ENCODE measurements at regions not wholly inside any gene's neighbourhood (a gene's known extent, or its start where the extent isn't known, plus 50 kb on each side); places are given as distances from the start of the nearest gene placed in this dataset.

DNA sequence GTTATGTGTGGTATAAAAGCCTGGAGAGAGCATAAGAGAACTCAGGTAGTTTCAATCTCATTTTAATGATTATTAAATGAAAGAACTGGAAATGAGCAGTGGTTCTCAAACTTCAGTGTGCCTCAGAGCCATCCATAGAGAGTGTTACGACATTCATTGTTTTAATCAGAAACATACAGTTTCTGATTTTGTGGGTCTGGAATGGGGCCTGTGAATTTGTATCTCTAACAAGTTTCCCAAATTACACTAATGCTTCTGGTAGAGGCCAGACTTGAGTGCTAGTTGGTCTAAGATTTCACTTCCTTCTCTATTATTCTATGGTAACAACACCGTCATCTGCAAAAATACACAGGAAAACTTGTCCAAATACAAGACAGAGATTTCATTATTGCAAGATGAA, 292.0 kb upstream of the NECTIN3 start:
- no peak for DNase-seq

DNA sequence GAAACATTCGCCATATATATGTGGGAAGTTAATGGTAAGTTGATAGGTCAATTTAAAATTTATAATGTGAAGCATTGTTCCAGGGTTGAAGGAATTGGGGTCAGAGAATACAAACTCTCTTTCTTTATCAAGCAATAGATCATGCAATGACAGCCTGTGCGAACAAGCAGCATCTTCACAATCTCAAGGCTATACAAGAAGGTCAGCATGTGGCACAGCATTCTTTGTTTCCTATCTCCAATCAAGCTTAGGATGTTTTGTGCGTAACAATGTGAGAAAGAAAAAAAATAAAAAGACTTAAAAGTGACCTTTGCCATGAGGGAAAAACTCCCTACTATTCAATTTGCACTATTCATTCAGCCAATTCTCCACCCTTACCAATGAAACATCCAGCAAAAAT, 288.1 kb upstream of the NECTIN3 start:
- DNase-seq: no peak

DNA sequence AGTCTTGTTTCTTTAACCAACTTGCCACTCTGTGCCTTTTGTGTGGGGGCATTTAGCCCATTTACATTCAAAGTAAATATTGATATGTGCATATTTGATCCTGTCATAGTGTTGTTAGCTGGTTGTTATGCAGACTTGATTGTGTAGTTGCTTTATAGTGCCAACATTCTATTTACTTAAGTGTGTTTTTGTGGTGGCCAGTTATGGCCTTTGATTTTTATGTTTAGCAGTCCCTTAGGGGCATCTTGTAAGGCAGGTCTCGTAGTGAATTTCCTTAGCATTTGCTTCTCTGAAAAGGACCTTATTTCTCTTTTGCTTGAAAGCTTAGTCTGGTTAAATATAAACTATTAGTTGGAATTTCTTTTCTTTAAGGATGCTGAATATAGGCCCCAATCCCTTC, 282.8 kb upstream of the NECTIN3 start:
- no peak for DNase-seq

DNA sequence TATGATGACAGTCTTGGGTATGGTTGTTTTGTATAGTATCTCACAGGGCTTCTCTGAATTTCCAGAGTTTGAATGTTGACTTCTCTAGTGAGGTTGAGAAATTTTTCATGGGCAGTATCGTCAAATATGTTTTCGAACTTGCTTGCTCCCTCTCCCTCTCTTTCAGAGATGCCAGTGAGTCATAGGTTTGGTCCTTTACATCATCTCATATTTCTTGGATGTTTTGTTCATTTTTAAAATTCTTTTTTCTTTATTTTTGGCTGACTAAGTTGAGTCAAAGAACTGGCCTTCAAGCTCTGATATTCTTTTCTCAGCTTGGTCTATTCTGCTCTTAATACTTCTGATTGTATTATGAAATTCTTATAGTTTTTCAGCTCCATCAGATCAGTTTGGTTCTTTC, 282.3 kb upstream of the NECTIN3 start:
- no peak for DNase-seq

DNA sequence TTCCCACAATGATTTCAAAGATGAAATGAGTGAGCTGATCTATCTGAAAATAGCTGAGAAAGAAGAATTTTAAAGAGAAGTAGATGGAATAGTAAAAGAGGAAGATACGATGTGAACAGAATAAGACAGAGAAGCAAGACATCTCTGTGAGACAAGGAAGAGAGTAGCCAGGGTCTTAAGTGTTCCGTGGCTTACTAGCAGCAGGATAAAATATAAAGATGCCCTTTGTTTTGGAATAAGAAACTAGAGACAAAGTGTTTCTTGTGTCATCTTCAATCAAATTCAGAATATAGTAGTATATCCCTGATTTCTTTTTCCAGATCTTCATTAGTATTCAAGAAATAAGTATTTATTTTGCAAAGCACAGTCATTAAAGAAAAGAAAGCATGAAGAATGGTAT, 281.0 kb upstream of the NECTIN3 start:
- no peak for DNase-seq

DNA sequence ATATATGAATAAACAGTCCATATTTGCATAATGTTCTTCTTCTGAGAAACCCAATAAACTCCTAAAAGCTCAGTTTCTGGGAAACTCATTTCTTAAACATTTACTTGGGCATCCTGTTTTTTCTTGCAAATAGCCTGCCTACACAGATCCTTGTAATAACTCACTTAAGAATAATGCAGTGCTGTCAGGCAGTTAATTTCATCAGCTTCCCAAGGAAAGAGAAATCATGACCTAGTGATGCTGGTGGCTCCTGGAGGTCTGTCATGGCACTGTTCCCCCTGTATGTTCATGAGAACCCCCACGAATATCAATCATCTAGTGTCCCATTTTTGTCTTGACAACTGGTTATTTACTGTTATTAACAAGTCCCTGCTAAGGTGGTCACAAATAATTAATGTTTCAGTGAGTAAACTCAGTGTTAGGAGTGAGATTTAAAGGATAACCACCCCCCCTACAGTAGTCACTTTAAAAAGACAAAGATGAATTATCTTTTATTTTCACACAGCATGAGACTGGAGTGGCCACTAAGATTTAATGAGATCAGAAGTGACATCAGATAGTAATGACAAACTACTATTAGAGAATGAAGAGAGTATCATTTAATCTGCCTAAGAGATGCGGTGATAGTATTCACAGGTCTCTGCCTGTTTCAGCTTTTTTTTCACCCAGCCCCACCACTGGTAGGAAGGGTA, 279.5 kb upstream of the NECTIN3 start:
- DNase-seq: no peak

DNA sequence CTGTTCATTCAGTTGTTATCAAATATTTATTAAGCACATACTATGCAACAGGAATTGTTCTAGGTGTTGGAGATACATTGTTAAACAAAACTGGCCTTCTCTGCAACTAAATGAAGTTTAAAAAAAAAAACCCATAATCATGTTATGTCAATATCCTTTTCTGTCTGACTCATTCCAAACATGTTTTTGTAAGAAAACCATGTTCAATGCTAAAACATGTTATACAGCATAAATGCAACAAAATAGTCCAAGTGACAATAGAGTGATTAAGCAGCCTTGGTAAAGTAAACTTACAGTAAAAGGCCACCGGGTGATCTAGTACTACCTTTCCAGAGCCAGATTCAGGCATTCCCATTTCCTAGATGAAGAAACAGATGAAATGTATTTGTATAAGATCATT, 278.0 kb upstream of the NECTIN3 start:
- no peak for DNase-seq

DNA sequence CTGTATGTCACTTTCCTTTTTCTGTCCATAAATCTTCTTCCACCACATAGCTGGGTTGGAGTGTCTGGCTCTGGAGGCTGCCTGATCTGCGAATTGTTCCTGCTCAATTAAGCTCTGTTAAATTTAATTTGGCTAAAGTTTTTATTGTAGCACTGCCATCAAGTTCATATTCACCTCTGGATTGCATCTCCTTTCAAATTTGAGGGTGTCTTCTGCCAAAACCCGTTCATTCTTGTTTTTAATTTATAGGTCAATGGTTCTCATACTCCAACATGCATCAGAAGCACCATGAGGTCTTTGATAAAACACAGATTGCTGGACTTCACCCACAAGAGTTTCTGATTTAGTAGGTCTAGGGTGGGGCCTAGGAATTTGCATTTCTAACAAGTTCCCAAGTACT, 276.5 kb upstream of the NECTIN3 start:
- no peak for DNase-seq

DNA sequence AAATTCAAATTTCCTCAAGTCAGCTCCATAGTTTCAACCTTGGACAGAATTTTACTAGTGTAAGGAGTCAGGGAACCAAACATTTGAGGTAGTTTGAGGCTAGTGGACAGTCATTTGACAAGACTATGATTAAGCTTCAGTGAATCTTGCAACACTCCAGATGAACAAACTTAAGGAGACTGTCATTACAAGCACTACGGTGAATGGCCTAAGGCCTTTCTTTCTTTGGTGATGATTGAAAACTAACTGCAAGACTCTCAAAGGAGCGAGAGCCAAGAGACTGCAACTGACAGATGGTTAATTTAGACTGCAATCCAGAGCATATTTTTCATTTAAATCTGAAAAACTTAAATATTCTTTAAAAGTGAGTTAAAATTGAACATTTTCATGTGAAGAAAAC, 272.3 kb upstream of the NECTIN3 start:
- DNase-seq: no peak

DNA sequence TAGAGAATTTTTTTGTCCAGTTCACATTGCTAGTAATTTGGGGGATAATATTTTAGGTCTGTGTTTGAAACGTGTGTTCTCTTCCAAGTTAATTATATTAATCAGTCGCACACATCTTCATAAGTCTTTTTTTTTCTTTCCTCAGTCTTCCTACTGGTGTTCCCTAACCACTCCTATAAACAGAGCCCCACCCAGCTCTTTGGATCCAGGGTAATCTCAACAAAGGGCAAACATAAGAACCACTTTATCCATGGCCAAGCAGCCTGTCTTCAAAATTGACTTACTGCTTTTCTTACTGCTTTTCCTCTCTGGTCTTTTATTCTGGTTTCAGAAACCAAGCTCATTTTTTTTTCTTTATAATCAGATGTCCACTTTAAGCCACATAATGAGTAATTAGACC, 266.8 kb upstream of the NECTIN3 start:
- no peak for DNase-seq

DNA sequence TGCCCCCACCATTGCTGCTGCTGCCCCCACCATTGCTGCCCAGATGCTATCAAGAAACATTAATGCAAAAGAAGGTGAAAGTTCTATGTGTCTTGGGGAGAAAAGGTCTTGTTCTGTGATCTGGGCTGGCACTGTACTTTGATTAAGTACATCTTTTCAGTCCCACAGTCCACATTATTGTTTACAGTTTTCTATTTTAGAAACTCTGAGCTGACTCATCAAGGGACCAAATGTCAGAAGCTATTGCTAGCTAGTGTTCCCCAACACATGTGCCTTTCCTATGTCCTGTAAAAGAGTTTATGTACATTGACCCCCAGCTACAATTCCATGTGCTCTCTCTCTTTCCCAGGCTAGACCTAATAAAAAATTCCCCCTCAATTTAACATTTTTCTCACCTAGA, 264.7 kb upstream of the NECTIN3 start:
- DNase-seq: no peak

DNA sequence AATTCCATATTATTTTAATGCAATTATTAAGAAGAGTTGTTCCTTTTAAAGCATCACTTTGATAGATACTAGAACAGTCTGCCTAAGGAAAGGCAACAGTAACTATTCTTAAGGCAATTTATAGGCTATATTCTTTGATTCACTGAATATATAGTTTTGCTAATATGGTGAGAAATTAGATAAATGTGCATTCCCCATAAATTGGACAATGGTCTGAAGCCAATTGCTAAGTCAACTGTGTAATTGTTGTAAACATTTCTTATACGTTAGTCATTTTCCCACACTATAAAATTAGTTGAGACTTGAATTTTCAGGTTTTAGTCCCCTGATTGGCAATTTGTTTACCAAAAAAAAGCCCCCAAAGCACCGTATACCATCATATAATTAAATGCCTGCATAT, 263.0 kb upstream of the NECTIN3 start:
- DNase-seq: no peak

DNA sequence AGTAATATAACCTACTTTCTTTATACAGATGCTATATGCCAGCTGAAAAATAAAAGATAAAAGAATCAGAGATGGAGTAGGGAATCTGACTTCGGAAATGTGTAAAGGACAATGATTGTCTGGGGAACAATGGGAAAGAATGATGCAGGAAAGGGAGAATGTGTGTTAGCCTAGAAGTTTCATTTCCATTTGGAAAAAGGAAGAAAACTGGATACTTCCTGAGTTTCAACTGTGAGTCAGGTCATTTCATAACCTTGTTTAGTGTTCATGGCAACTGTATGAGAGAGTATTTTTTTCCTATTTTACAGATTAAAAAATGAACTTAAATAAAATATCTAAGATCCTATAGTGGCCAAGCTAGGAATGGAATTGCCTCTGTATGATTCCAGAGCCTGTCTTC, 261.3 kb upstream of the NECTIN3 start:
- DNase-seq: no peak

DNA sequence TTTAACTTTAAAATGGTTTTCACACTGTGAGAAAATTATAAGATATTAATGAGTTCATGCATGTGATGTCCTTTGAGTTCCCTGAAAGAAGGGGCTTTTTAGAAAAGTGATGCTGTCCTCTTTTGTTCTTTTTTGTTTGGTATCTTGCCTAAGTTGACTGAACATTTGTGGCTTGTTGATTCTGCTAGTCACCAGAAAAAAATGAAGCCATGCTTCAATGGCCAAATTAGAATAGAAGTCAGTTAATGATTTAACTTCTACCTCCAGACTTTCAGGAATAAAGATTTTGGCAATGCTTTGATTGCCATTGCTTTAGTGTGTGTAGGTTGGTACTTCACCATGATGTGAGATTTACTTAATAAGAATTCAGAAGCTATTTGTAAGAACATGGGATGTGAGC, 260.6 kb upstream of the NECTIN3 start:
- no peak for DNase-seq

DNA sequence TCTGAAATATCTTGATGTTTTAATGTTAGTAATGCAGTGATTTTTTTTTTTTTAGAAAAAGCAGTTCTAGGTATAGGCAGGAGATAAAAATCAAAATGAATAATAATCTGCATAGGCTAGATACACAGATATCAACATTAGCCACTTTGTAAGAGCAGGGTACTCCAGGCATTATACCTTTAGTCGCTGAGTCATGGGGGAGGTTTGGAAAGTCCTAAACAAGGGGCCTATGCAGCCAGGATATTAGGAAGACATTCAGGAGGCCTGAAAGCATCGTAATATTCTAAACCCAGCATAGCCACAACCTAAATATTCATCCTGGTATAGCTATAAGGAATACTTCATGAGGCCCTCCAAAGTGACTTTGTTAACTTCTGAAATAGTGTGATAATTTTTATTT, 258.1 kb upstream of the NECTIN3 start:
- no peak for DNase-seq

DNA sequence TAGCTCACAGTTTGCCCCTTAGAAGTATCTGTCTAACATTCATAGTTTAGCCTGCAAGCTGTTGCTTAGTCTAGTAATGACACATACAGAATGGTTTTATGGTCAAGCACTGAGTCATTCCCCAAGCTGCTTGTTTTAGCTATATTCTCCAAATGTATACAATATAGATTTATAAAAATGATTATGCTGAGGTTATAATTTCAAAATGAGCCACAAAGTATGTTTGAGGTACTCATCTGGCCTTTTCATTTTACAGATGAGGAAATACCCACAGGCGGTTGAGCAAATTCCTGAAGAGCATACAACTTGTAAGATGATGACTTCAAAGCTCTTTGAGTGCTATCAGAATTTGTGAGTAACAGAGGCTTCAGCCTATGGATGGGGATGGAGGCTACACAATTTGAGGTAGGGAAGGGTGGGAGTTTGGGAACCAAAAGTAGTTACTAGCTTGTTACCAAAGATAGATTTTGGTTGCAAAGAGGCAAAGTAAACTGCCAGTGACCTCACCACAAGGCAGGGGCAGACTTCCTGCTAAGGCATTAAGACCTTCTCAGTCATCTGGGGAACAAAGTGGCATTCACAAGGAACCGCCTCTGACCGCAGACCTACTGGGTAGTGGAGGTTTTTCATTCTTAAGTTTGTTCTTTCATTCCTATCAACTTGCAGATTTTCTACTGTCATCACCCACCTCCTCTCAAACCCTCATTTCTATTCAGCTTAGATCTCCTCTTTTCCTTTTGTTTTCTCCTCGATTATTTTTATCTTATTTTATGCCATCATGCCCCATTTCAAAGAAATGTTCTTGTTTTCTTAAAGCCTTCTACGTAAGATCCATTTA, 257.2 kb upstream of the NECTIN3 start:
- no peak for DNase-seq

DNA sequence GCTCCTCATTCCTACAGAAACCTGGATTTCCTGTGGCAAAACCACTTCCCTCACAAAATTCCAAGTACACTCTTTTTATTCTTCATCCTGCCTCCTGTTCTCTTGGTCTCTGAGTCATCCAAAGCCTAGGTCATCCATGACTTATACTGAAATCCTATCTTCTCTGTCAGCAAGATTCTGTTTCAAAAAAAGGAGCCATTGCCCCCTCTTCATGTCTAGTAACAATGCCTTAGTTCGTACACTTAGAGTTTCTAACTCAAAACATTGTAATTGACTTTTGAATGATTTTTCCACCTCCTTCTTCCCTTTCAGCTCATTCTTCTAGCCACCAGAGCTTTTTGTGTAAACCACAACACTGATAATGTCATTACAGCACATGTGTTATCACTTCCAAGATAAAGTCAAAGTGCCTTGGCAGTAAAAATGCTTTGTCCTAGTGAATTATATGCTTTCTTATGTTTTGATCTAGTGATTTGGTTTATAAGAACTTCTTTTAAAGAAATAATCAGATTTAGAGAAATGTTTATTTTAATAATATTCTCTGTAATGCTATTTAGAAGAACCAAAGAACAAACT, 256.5 kb upstream of the NECTIN3 start:
- DNase-seq: no peak

DNA sequence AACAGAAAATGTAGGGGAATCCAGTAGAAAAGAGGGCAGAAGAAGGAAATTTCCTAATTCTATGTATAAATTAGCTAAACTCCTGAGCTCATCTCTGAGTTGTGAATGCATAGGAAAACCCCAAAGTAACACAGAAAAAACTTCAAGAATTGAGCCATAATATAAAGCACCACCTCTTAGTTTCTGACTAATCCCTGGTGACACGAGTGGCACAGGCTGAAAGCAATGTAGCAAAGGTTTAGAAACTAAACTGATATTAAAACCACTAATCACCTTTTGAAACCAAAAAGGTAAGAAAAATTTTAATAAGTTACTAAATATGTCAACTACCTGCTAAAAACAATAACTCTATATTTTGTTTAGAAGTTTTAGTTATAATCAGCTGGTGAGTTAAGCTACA, 255.6 kb upstream of the NECTIN3 start:
- DNase-seq: no peak

DNA sequence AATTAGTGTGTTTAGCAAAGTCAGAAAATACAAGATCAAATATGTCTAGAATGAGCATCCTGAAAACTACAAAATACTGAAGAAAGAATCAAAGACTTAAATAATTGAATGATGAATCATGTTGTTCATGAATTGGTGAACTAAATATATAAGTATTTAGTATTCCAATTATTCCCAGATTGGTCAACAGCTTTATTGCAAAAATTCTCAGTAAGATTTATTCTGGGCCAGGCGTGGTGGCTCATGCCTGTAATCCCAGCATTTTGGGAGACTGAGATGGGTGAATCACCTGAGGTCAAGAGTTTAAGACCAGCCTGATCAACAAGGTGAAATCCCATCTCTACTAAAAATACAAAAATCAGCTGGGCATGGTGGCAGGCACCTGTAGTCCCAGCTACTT, 250.0 kb upstream of the NECTIN3 start:
- no peak for DNase-seq

DNA sequence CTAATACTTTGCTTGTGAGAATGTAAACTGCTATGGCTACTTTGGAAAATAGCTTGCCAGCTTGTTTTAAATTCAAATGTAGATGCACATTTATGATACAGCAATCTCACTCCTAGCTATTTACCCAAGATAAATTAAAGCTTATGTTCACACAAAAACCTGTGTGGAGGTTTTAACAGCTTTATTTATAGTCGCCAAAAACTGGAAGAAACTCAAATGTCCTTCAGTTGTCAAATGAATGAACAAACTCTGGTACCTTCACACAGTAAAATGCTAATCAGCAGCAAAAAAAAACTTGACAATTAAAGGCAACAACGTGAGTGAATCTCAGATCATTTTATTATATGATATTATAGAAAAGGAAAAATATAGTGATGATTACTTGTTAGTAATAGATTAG, 248.6 kb upstream of the NECTIN3 start:
- no peak for DNase-seq

DNA sequence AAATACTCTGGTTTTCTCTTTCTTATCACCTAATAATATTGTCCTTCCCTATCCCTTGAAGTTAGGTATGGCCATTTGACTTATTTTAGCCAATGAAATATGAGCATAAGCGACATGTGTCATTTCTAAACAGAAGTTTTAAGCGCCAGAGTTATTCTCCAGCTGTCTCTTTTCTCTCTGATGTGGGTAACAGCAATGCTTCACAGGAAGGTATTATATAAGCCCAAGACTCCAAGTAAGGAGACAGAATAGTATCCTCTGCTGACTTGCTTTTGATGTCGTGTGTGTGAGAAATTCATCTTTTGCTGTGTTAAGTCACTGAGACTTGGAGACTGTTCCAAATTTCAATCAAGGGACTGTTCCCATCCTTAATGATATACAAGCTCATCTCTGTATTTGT, 224.6 kb upstream of the NECTIN3 start:
- no peak for DNase-seq

DNA sequence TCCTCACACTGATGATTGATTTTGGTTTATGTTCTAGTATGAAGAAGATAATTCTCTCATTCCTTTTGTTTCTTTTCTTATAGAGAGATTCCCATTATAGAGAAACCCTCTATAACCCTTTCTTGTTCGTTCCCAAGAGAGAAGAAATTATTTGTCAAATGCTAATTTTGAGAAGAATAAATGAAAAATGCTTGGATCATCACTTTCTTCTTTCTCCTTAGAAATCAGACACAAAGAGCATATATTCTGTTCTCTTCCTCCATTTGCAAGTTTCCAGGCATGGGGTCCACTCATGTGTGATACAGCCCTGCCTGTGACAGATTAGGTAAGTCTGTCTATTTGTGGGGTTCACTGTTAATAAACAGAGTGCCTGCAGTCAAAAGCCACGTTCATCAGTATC, 222.6 kb upstream of the NECTIN3 start:
- DNase-seq: no peak

DNA sequence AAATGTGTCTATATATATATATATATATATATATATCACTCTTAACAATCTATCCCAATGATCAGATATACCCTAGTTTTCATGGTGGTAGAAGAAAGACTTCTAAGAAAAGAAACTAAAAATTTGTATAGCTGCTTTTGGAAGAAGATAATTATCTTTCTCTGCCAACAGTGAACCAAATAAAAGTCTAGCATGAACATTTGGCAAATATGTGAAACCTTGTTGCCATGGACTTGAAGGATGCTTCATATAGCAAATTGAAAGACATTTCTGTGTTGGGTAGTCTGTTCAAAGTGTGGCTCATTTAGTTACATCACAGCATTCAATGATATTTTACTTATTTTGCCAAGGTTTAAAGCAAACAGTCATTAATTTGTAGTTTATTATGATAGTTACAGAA, 219.9 kb upstream of the NECTIN3 start:
- no peak for DNase-seq

DNA sequence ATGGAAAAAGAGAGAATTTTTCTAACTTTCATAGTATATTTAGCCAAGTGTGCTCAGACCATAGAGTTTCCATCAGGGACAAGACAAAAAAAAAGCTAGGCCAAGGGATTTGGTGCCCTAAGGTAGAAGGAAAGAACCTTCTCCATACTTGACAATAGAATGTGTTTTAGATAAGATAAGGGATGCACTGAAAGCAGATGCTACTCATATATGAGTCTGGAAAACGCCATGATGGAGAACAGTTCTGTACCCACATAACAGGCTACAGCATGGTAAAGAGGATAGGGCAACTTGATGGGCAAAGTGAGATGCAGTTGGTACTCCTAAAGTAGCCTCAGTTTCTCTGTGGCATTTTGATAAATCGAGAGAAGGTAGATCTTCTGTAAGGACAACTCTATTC, 216.4 kb upstream of the NECTIN3 start:
- DNase-seq: no peak

DNA sequence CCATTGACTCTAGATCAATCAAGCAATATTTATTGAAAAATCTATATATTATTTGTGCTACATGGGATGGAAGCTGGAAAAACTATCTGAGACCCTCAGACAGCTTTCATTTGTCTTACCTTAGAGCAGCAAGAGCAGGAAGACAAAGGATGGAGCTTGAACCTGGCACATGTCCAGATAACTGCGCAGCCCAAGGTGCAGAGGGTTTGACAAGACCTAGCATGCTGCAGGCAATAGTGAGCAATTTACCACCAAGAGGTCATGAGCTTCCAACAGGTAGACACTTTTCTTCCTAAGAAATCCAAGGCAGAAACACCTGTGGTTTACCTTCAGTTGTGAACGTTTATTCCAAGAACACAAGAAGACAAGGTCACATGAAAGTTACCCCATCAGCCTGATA, 214.7 kb upstream of the NECTIN3 start:
- DNase-seq: no peak
